Esophagus mucosa (tissue), 1 donor: ENCODE measurements at regions not wholly inside any gene's neighbourhood (a gene's known extent, or its start where the extent isn't known, plus 50 kb on each side); places are given as distances from the start of the nearest gene placed in this dataset.
A peak's percentile ranks its signal among the peaks of the same experiment; 100 is the strongest.
"Not testable (repeated sequence)": the region's sequence is repeated elsewhere in the genome, so short reads cannot be mapped to it uniquely, and the experiment has no call there.

Experiments used
- ATAC-seq: fragments of 200-7000 bp; cut with Tn5 transposase; one replicate; pipeline ENCODE4 v1.9.1; 2020
- donor health status: DM: yes; HTN: yes; CAD: no.

DNA sequence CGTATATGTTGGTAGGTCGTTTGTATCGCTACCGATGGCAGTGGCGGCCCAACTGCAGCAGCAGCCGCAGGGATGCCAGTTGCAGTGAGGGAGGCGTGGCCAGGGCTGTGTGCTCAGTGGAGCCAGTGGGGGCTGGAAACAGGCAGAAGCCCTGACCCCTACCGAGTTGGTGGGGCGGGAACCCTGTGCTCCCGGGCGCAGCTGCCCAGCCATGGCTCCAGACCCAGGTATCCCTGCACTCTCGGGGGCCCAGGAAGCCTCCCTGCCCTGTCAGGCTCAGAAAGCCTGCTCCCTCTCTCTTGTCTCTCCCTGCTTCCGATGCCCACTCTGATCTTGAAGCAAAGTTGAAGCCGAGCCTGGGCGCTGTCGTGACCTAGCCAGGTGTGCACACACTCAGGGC, 78.6 kb upstream of the ITGB1 start:
- no peak for ATAC-seq

DNA sequence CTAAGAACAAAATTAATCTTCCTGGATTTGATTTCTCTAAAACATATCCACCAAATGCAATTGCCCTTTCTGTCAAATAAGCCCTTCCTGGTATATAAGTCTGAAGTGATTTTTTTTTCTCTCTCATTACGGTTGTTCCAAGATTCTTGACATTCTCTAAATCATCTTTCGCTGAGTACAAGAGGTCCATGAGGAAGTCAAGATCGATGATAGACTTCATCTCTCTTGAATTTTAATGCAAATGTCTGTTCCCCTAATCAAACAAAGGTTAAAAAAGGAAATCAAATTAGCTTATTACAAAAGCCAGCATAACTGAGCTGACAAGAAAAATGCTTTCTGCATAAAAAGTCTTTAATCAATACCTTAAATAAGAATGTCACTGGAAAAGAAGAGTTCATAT, 77.4 kb upstream of the ITGB1 start:
- ATAC-seq = no peak

DNA sequence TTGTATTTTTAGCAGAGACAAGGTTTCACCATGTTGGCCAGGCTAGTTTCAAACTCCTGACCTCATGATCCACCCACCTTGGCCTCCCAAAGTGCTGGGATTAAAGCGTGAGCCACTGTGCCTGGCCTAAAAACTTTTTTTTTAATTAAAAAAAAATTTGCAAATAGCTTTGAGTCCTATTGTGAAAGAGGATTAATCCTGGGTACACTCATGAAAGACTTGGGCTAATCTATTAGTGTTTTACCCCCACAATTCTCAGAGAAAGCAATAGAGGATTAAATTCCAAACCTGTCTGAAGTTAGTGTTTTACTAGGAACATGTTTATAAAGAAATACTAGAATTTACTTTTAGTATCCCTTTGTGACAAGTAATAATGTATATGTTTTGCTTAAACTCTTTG, 76.9 kb upstream of the ITGB1 start:
- no peak for ATAC-seq

DNA sequence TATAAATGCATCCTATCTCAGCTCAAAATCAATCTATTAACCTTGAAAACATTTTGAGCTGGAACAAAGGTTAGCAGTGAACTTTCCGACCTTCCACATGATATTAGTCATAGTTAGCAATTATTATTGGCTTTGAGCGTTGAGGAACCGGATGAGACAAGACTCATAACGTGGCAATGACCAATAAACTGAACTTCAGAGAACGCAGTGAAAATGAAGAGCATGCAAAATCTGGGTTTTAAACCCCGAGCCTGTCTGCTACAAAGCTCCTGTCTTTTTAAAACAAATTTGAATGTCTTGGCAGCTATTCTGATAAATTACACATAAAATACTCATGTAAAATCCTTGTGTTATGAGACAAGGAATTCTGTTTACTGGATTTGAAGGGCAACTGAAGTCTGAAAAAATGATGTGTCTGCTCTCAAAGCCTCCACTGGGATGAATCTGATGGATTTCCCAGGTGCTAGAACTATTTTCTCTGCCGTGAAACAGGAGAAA, 74.7 kb upstream of the ITGB1 start:
- ATAC-seq = peak; percentile 69

DNA sequence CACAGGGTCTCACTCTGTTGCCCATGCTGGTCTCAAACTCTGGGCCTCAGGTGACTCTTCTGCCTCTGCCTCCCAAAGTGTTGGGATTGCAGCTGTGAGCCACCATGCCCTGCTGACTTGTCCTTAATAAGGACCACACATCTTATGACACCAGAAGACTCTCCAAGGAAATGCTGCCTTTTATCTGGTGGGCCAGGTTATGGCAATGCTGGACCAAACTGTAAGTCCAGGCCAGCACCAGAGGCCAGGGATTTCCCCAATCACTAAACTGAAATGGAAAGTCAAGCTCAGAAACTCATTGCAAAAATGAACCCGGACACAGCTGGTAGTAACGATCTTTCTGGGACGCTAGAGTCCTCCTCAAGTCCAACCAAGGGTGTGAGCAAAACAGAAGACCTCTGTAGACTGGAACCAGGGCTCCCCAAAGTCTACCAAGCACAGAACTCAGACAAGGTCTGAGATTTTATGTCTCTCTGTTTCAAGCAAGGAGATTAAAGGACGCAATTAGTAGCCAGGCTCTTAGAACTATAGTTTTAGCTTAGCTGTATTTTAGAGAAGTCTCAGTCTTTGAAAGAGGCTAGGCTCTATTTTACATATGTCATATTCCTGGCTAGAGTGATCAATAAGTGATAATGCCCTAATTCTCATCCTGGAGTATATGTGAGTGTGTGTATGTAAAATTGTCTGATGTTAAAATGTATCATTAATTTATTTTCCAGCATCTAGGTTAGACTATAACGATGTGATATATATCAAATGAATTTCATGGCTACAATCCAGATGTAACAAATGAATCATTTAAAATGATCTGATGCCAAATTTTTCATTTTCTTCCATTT, 74.0 kb upstream of the ITGB1 start:
- no peak for ATAC-seq

DNA sequence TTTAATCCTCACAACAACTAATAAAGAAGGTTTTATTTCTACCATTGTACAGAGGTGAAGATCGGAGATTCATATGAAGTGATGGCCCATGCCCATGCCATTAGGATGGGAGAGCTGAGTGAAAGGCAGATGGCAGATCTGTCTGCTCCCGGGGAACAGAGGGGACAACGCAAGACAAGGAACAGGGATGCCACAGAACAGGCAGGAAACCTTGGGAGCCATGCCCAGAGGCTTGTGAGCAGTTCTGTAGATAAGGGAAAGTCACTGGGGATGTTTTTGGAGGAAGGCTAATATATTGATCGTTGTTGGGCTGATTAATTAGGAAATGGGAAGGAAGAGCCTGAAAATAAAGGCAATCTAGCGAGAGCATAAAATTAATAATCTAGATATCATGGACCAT, 73.1 kb upstream of the ITGB1 start:
- no peak for ATAC-seq

DNA sequence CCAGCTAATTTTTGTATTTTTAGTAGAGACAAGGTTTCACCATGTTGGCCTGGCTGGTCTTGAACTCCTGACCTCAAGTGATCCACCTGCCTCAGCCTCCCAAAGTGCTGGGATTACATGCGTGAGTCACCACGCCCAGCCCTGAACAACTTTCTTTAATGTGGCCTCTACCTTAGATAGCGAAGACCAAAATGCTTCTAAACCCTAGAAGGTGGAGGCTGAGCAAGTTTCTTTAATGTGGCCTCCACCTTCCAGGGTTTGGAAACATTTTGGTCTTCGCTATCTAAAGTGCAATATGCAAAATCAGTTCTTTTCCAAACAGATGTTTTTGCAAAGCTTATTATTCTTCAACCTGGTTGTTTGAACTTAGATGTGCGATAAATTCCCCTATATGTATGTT, 70.5 kb upstream of the ITGB1 start:
- ATAC-seq = not testable (repeated sequence)

DNA sequence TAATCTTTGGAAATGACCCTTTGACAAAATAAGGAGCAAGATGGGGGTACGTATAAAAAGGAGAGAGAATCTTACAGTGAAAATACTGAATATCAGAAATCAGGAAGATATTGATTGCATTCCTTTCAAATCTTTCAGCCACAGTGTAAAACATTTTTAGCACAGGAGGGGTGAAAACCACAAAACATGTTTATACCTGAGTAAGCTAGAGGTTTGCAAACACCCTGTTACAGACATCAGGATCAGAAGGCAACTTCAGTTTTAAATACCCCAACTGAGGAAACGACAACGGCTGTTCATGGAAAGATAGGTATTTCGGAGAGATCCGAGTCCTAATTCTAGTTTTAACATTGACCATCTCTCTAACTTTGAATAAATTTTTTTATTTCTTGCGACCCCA, 69.1 kb upstream of the ITGB1 start:
- no peak for ATAC-seq

DNA sequence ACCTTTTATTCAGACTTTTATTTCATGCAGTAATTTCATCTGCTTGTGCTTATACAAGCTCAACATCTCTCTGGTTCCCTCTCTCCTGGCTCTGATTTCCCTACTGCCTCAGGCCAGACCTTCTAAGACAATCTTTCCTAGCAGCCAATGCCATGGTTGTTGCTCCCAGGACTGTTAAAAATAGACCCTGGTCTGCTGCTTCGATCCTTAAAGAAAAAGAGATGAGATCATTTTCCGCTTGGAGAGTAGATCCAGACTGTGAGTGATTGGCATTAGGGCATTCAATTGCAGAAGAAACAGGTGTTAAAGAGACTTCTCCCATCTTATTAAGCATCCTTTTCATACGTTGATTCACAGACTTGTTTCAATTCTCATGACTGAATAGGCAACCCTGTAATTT, 68.4 kb upstream of the ITGB1 start:
- no peak for ATAC-seq

DNA sequence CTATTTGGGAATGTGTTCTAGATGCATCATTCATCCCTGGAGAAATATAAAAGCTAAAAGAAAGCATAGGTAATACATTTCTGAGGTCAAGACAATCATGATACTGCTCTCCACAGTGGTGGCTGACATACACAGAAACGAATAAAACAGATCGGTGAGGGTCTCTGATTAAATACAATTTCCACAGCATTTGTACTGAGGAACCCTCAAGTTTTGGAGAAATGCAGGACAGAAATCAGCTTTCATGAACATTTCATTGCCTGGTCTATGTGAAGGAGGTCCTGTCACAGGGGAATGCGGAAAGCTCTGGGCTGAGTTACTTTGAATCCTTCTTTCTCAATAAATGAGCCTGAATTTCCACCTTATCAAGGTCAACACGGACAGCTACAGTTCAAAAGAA, 67.9 kb upstream of the ITGB1 start:
- ATAC-seq = no peak

DNA sequence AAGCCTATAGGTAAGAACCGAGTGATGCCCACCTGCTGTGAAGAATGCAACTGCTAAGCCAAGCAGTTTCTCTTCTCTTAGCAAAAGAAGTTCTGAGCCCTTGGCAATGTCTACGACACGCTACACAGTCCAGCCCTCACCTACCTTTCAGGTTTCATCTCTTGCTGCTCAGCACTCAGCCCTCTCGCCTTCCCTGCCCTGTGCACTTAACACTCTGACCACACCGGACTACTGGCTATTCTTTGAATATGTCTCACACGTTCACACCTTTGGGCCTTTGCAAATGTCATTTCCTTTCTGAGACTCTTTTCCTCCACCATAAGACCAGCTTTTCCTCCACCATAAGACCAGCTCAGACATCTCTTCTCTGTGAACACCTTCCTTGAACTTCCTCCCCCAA, 67.0 kb upstream of the ITGB1 start:
- peak; percentile 15 for ATAC-seq

DNA sequence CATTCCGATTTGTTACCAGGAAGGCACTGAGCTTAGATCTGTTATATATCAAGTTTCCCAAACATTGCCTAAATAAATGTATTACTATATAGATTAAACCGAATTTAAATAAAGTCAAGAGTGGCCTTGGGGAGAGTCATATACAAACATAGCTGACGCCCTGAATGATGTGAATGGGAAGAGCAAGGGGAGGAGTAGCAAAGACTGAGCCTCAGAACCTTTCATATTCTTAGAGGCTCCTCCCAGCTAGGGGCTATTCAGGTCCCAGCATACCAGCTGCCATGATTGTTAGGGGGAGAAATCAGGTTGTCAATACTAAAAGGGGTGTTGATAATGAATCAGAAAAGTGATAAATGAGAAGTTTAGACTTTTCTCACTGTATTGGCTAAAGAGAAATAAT, 64.7 kb upstream of the ITGB1 start:
- no peak for ATAC-seq

DNA sequence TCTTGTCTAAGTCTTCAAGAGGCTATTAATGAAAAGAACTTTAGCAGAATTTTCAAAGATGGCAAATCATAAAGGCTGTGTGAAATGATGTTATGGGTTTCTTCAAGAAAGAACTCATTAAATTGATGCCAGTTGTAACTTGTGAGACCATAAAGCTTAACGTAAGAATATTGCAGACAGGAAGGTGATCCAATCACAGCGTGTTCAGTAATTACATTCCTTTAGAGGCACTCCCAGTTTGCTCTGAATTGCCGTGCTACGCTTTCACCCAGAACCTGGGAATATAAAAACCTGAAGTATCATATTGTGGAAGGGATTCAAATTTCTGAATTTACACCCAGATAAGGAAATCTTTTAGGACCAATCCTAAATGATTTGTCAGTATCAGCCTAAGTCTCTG, 64.1 kb upstream of the ITGB1 start:
- no peak for ATAC-seq

DNA sequence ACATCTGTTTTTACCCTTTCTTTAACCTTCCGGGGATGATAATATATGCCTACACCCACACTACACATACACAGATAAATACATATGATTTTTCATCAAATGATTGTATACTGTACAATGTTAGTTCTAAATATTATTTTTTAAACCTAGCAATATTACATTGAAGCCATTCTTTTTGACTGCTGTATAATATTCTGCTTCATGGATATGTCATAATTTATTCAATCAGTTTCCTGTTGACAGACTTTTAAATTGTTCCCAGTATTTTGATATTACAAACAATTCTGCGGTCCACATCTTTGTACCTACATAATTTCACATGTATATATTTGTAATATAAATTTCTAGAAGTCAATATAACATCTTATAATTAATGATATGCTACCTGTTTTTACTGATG, 59.0 kb upstream of the ITGB1 start:
- ATAC-seq = no peak

DNA sequence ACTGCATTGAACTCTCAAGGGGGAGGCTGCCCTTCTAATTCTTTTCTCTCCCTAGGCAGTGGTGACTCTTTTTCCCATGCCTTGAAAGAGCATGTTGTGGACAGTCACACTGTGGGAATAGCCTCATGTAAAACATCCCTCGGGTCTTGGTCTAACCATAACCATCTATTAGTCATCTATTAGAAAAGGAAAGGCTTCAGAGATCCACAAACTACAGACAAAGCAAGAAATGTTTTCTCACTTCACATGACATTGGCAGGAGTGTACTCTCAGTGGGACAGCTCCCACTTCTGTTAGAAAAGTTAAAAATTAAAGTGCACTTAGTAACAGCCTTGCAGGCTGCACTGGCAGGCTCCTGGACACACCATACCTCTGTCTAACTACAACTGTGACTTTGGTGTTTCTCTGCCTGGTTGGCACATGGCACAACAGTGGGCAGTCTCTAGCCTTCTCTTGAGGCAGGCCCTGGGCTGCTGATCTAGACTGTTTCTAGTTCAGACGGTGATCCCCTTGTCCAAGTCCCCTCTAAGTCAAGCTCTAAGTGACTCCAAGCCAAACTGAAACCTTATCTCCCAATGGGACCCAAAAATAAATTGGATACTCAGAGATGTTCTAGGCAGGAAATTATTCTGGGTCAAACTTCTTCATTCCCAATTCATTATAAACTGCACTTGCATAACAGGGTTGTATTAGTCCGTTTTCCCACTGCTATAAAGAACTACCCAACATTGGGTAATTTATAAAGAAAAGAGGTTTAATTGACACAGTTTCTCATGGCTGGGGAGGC, 57.9 kb upstream of the ITGB1 start:
- ATAC-seq = no peak

DNA sequence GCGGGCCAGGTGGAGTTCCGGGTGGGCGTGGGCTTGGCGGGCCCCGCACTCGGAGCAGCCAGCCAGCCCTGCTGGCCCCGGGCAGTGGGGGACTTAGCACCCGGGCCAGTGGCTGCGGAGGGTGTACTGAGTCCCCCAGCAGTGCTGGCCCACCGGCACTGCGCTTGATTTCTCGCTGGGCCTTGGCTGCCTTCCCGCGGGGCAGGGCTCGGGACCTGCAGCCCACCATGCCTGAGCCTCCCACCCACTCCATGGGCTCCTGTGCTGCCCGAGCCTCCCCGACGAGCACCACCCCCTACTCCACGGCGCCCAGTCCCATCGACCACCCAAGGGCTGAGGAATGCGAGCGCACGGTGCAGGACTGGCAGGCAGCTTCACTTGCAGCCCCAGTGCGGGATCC, 55.3 kb upstream of the ITGB1 start:
- ATAC-seq = not testable (repeated sequence)

DNA sequence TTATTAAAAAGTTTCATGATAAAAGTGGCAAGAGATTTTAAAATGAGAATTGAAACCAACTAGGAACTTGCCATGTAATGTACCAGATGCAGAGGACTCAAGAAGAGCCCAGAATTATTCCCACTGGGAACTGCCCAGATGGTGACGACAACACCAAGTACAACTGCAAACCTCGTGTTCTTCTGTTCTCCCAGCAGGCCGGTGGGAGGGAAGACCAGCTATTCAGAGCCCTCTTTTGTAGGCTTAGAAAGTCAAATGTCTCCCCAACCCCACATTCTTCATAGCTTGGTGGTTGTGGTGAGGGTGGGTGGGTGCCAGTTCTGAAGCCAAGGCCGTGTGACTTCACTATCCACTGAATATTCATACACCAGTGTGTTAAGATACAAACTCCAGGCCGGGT, 54.3 kb upstream of the ITGB1 start:
- ATAC-seq = no peak

DNA sequence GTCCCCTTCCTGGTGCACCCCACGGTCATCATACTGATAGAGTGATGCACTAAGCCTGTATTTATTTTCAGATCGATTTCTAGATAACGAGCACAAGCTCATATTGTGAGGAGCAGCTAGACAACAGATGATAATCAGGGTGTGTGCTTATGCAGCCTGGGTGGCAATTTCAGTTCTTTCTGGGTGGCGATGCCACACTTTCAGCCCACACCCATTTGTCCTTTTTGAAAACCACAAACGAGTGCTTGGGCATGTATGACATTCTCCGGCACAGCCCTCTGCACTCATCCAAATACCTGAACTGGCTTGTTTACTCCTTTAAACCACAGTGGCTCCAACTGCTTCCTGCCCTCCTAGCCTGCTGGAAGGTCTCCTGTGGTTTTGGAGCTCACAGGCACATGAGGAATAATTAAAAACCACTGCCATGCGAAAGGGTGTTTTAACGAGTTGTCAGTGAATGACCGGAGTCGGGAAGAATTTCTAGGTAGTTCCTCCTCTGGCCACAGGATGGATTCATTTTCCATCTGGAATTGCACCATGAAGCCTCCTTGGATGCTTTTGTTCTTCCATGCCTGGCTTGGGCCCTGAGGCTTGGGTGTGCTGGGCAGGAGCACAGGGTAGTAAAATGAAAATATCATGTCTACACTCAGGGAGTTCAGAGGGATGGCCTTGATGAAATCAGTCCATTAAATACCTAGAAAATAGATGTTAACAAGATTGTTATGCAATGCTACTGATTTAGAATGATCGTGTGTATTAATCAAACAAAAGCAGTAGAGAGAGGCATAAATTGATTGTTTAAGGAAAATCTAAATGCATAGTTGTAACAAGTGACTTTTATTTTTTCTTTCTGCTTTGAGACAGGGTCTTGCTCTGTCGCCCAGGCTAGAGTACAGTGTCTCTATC, 52.4 kb upstream of the ITGB1 start:
- ATAC-seq = peak; percentile 40

DNA sequence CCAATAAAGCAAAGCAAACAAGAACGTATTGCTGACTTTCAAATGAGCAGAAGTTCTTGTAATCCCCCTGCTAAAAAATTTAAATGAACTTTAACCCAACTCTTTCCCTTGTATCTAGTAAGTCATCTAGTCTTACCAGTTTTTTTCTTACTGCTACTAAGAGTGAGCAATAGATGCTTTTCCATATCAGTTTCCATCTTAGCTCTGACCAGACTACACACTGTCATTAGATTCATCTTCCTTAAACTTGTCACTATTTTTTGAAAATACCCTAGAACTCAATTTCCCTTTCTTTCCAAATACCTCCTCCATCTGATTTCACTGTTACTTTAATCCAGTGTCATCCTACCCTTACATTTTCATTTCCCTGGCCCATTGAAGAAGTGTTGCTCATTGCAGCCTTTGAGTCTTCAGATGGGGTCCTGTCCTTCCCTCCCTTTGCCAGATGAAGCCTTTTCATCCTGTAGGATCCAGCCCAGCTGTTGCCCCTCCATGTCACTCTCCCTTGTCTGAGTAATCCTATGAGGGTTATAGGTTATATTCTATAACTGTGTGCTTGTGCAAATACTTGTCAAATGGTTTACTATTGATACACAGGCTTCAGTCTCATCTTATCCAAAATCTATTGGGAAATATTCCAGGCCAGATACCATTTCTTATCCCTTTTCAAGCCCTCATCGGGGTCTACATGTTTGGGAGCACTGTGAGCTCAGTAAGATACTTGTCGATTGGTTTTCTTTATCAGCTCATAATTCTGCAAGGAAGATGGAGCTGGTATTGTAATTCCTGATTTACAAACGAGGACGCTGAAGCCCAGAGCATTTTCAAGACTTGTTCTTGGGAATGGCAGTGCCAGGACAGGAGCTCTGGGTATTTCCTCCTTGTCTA, 51.5 kb upstream of the ITGB1 start:
- ATAC-seq = no peak

DNA sequence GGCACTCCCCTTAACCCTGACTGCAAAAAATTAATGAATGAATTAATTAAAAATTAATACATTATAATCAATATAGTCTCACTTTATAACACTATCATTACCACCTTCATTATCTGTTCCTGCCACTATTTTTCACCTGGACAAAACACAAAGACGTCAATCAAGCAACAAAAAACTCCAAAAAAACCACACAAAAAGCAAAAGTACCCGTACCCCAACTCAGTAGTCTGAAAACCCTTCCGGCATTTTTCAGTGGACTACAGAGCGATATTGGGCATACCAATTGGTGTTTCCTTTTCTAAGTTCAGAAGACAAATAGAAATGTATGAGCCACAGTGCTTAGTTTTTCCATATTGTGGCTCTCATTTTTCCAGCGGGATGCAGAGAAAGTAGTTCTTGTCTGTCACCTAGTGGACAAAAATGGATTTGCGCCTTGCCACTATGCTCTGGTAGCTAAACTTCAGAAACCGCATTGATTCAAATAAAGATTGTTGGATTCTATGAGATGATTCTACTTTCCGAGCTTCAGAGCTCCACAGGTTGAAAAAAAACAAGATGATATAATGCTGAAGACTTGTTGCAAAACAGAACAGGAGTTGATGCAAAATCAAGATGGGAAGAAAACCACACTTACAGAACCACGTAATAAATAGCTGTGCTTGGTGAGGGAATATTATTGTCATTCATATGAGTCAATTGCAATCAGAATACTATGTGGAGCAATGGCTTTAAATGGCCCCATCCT, 50.6 kb upstream of the ITGB1 start:
- ATAC-seq = peak; percentile 30

DNA sequence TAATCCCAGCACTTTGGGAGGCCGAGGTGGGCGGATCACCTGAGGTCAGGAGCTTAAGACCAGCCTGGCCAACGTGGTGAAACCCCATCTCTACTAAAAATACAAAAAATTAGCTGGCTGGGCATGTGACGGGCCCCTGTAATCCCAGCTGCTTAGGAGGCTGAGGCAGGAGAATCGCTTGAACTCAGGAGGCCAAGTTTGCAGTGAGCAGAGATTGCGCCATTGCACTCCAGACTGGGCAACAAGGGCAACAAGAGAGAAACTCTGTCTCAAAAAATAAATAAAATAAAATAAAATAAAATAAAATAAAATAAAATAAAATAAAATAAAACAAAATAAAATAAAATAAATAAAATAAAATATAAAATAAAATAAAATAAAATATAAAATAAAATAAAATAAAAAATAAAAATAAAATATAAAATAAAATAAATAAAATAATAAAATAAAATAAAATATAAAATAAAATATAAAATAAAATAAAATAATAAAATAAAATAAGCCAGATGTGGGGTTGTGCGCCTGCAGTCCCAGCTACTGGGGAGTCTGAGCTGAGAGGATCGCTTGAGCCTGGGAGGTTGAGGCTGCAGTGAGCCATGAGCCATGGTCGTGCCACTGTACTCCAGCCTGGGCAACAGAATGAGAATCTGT, 49.8 kb upstream of the ITGB1 start:
- not testable (repeated sequence) for ATAC-seq
